ENCODE measurements at regions not wholly inside any gene's neighbourhood (a gene's known extent, or its start where the extent isn't known, plus 50 kb on each side); places are given as distances from the start of the nearest gene placed in this dataset.

GRCh38 chr3:18057471-18058091 is 315.1 kb upstream of the TBC1D5 start:
- Histone ChIP-seq H3K4me1 (no peaks in the 10 kb centered on the region), H3K4me3 (no peak overlapping the region), H3K9ac (ENCODE audit: low read depth in 2 of 2, low read length in 2 of 2) (no peak overlapping the region), H3K9me3 (no peaks in the 10 kb centered on the region), H3K27ac (no peak overlapping the region), H3K27me3 (no peaks in the 10 kb centered on the region), H3K36me3 (no peaks in the 10 kb centered on the region)
- TF ChIP-seq CTCF (IDR thresholded peaks at IDR 0.05) = no peak
- intact Hi-C loops (cut with DNase I) = no loop called here
- DNase-seq = no peak

- H3K4me1 ChIP-seq = no peaks in the 10 kb centered on the region
- H3K27me3 ChIP-seq = no peaks in the 10 kb centered on the region
- H3K36me3 ChIP-seq = no peaks in the 10 kb centered on the region
- DNase-seq = no peak
- no peaks in the 10 kb centered on the region for H3K9me3 ChIP-seq
- H3K4me3 ChIP-seq = no peak overlapping the region
- H3K9ac ChIP-seq (ENCODE audit: low read depth in 2 of 2, low read length in 2 of 2) = no peak overlapping the region
- intact Hi-C loops (cut with DNase I) = no loop called here
- no peak overlapping the region for H3K27ac ChIP-seq
- TF ChIP-seq CTCF (IDR thresholded peaks at IDR 0.05) = no peak
Observed at GRCh38 chr3:18054625-18055024, 312.2 kb upstream of the TBC1D5 start.

GRCh38 chr3:18051306-18051705 is 308.9 kb upstream of the TBC1D5 start:
- intact Hi-C loops (cut with DNase I) = no loop called here
- Histone ChIP-seq H3K27me3 (no peaks in the 10 kb centered on the region), H3K9me3 (no peaks in the 10 kb centered on the region), H3K4me1 (no peaks in the 10 kb centered on the region), H3K9ac (ENCODE audit: low read depth in 2 of 2, low read length in 2 of 2) (no peak overlapping the region), H3K27ac (no peak overlapping the region), H3K36me3 (no peaks in the 10 kb centered on the region), H3K4me3 (no peak overlapping the region)
- no peak for TF ChIP-seq CTCF (IDR thresholded peaks at IDR 0.05)
- DNase-seq = no peak

GRCh38 chr3:18049096-18049495 is 306.7 kb upstream of the TBC1D5 start:
- H3K4me3 ChIP-seq = no peak overlapping the region

GRCh38 chr3:18047052-18047451 is 304.6 kb upstream of the TBC1D5 start:
- no peak overlapping the region for H3K4me3 ChIP-seq
- no peaks in the 10 kb centered on the region for H3K9me3 ChIP-seq
- TF ChIP-seq CTCF (IDR thresholded peaks at IDR 0.05) = no peak
- H3K9ac ChIP-seq (ENCODE audit: low read depth in 2 of 2, low read length in 2 of 2) = no peak overlapping the region
- no peak for DNase-seq
- intact Hi-C loops (cut with DNase I) = no loop called here
- H3K27me3 ChIP-seq = no peaks in the 10 kb centered on the region
- no peaks in the 10 kb centered on the region for H3K4me1 ChIP-seq
- H3K27ac ChIP-seq = no peak overlapping the region
- H3K36me3 ChIP-seq = no peaks in the 10 kb centered on the region

More at GRCh38 chr3:18049096-18049495, 306.7 kb upstream of the TBC1D5 start:
- DNase-seq = no peak
- intact Hi-C loops (cut with DNase I) = no loop called here
- no peak overlapping the region for H3K9ac ChIP-seq (ENCODE audit: low read depth in 2 of 2, low read length in 2 of 2)
- H3K4me1 ChIP-seq = no peaks in the 10 kb centered on the region
- no peaks in the 10 kb centered on the region for H3K36me3 ChIP-seq
- TF ChIP-seq CTCF (IDR thresholded peaks at IDR 0.05) = no peak
- H3K27me3 ChIP-seq = no peaks in the 10 kb centered on the region
- no peak overlapping the region for H3K27ac ChIP-seq
- no peaks in the 10 kb centered on the region for H3K9me3 ChIP-seq
